CD14-positive monocyte (primary cell): ENCODE measurements at regions not wholly inside any gene's neighbourhood (a gene's known extent, or its start where the extent isn't known, plus 50 kb on each side); places are given as distances from the start of the nearest gene placed in this dataset.
"Not testable (repeated sequence)": the region's sequence is repeated elsewhere in the genome, so short reads cannot be mapped to it uniquely, and the experiment has no call there.

Experiments
- DNase-seq, 3 donors: peaks; one replicate each; pipeline ENCODE4 v3.0.0-alpha.2; 2011 to 2022
- H2AFZ ChIP-seq: 2 replicates; pipeline ENCODE4 v1.6.0; 2012; ENCODE audit warnings: mild to moderate bottlenecking, low read depth, low read length, inconsistent platforms; ENCODE audit not compliant: insufficient read depth, poor library complexity, severe bottlenecking
- H3K27ac ChIP-seq, 2 donors: 1 replicate in 1 of 2; 2 replicates in 1 of 2; pipeline ENCODE4 v1.5.1; 2012 to 2013; ENCODE audit warnings: low read length in 2 of 2, control low read depth in 1 of 2, inconsistent platforms in 1 of 2, low read depth in 1 of 2, mild to moderate bottlenecking in 1 of 2
- H3K27me3 ChIP-seq, 2 donors: one replicate each; pipeline versions ENCODE4 v1.6.0 to v1.6.1; 2011 to 2013; ENCODE audit warnings: low read length in 2 of 2; ENCODE audit not compliant: control insufficient read depth in 2 of 2, insufficient read depth in 2 of 2
- H3K36me3 ChIP-seq, 2 donors: replicated peaks in 1 of 2; 1 replicate in 1 of 2; 2 replicates in 1 of 2; pipeline versions ENCODE4 v1.5.1 to v1.6.1; 2012 to 2013; ENCODE audit warnings: low read length in 2 of 2, control low read depth in 1 of 2, inconsistent platforms in 1 of 2, mild to moderate bottlenecking in 1 of 2; ENCODE audit not compliant: insufficient read depth in 2 of 2, control insufficient read depth in 1 of 2
- H3K4me1 ChIP-seq, 2 donors: 1 replicate in 1 of 2; 2 replicates in 1 of 2; pipeline versions ENCODE4 v1.5.1 to v1.6.1; 2012 to 2013; ENCODE audit warnings: low read length in 2 of 2, control low read depth in 1 of 2, inconsistent platforms in 1 of 2, mild to moderate bottlenecking in 1 of 2, moderate library complexity in 1 of 2; ENCODE audit not compliant: insufficient read depth in 2 of 2, control insufficient read depth in 1 of 2
- H3K4me2 ChIP-seq: replicated peaks from 2 replicates; pipeline ENCODE3; 2012; ENCODE audit warnings: low read length, moderate library complexity, mild to moderate bottlenecking; ENCODE audit not compliant: poor library complexity, severe bottlenecking; ENCODE audit errors: extremely low read depth
- H3K4me3 ChIP-seq, 3 experiments: fragments of 200-600 bp in 1 of 3; sonication (generic) in 1 of 3; replicated peaks in 1 of 3; 1 replicate in 2 of 3; 2 replicates in 1 of 3; pipeline ENCODE4 v1.5.1; 2011 to 2013; ENCODE audit warnings: low read length in 3 of 3, mild to moderate bottlenecking in 3 of 3, control low read depth in 2 of 3, low read depth in 2 of 3, inconsistent platforms in 1 of 3, moderate library complexity in 1 of 3
- H3K79me2 ChIP-seq: 2 replicates; pipeline ENCODE4 v1.6.0; 2012; ENCODE audit warnings: mild to moderate bottlenecking, control low read depth, inconsistent platforms, low read length, moderate library complexity; ENCODE audit not compliant: insufficient read depth
- H3K9ac ChIP-seq: 2 replicates; pipeline ENCODE4 v1.6.0; 2017; ENCODE audit warnings: low read length, mild to moderate bottlenecking; ENCODE audit not compliant: insufficient read depth, poor library complexity, severe bottlenecking
- H3K9me3 ChIP-seq, 2 donors: replicated peaks in 1 of 2; 1 replicate in 1 of 2; 2 replicates in 1 of 2; pipeline versions ENCODE4 v1.5.1 to v1.6.1; 2012 to 2013; ENCODE audit warnings: low read length in 2 of 2, control low read depth in 1 of 2; ENCODE audit not compliant: control insufficient read depth in 1 of 2, insufficient read depth in 1 of 2
- H4K20me1 ChIP-seq: 2 replicates; pipeline ENCODE4 v1.6.0; 2012; ENCODE audit warnings: mild to moderate bottlenecking, low read length, control low read depth, moderate library complexity; ENCODE audit not compliant: insufficient read depth
- H3K27ac Mint-ChIP-seq, 7 donors: one replicate each; pipeline ENCODE4 v1.8.0; 2020; ENCODE audit warnings: mild to moderate bottlenecking in 7 of 7, mixed read lengths in 7 of 7, moderate library complexity in 6 of 7, inconsistent platforms in 2 of 7
- H3K27me3 Mint-ChIP-seq, 3 donors: one replicate each; pipeline ENCODE4 v1.8.0; 2021 to 2022; ENCODE audit warnings: low read depth in 3 of 3, mild to moderate bottlenecking in 3 of 3, mixed read lengths in 3 of 3, moderate library complexity in 3 of 3, inconsistent platforms in 1 of 3
- H3K36me3 Mint-ChIP-seq, 2 donors: one replicate each; pipeline ENCODE4 v1.8.0; 2020; ENCODE audit warnings: mixed read lengths in 2 of 2, inconsistent platforms in 1 of 2, mild to moderate bottlenecking in 1 of 2
- H3K4me1 Mint-ChIP-seq: one replicate; pipeline ENCODE4 v1.8.0; 2020; ENCODE audit warnings: mild to moderate bottlenecking, mixed read lengths
- H3K4me3 Mint-ChIP-seq, 2 donors: one replicate each; pipeline ENCODE4 v1.8.0; 2020; ENCODE audit warnings: mild to moderate bottlenecking in 2 of 2, mixed read lengths in 2 of 2, moderate library complexity in 1 of 2
- H3K9me3 Mint-ChIP-seq, 7 donors: one replicate each; pipeline ENCODE4 v1.8.0; 2020 to 2022; ENCODE audit warnings: mixed read lengths in 7 of 7, mild to moderate bottlenecking in 6 of 7, moderate library complexity in 6 of 7, inconsistent platforms in 2 of 7
- CTCF ChIP-seq: fragments of 200-600 bp; IDR thresholded peaks from one replicate; pipeline ENCODE4 v1.8.0; 2022; ENCODE audit warnings: antibody characterized with exemption, mild to moderate bottlenecking
- whole genome bisulfite sequencing: methylation state at CpG from one replicate; pipeline ENCODE4 v1.1.5; 2013; ENCODE audit warnings: missing lambda C conversion rate; ENCODE audit not compliant: insufficient coverage; 5-methylcytosine and 5-hydroxymethylcytosine counted together
- intact Hi-C, 2 donors: fragments of 100-400 bp; cut with micrococcal nuclease; formaldehyde crosslinking; loops; one replicate each; pipeline versions ENCODE4 v1.15.0 to v1.15.1; 2023

GRCh38 chr7:119949053-119949452 is 323.9 kb upstream of the KCND2 start:
- Mint-ChIP-seq H3K4me1 (no peaks in the 10 kb centered on the region), H3K9me3 (peaks cover 0 to 12% (median 4%) of the 10 kb centered on the region in 7 donors), H3K27ac (no peak overlapping the region), H3K4me3 (no peak overlapping the region), H3K36me3 (no peaks in the 10 kb centered on the region), H3K27me3 (no peaks in the 10 kb centered on the region)
- Histone ChIP-seq H3K9ac (no peak overlapping the region), H4K20me1 (no peaks in the 10 kb centered on the region), H3K27me3 (no peaks in the 10 kb centered on the region), H3K4me1 (no peaks in the 10 kb centered on the region), H3K27ac (no peak overlapping the region), H3K36me3 (no peaks in the 10 kb centered on the region), H3K9me3 (peaks cover 0 to 13% of the 10 kb centered on the region in 2 donors), H3K4me2 (no peak overlapping the region), H3K79me2 (no peaks in the 10 kb centered on the region), H3K4me3 (no peak overlapping the region), H2AFZ (no peak overlapping the region)
- DNase-seq = no peak
- TF ChIP-seq CTCF = no peak
- WGBS = 90% methylated on average over 5 of the region's 5 CpGs
- intact Hi-C loops = no loop called here

- H4K20me1 ChIP-seq, H3K36me3 ChIP-seq, H3K36me3 Mint-ChIP-seq, H3K27ac ChIP-seq, H3K4me2 ChIP-seq, H2AFZ ChIP-seq, H3K4me3 Mint-ChIP-seq, H3K27me3 ChIP-seq, H3K4me3 ChIP-seq, H3K27me3 Mint-ChIP-seq, H3K79me2 ChIP-seq, H3K4me1 Mint-ChIP-seq, H3K9ac ChIP-seq, H3K4me1 ChIP-seq, DNase-seq, intact Hi-C loops: not testable (repeated sequence)
- Mint-ChIP-seq H3K9me3 (peaks cover 0 to 12% (median 4%) of the 10 kb centered on the region in 7 donors), H3K27ac (peak overlapping the region in 1 of 7 donors; percentile 8)
- H3K9me3 ChIP-seq = peaks cover 0 to 13% of the 10 kb centered on the region in 2 donors
- WGBS = 94% methylated on average over 18 of the region's 30 CpGs
Measured at GRCh38 chr7:119950390-119951041, 322.5 kb upstream of the KCND2 start.

GRCh38 chr7:119951614-119952013 is 321.4 kb upstream of the KCND2 start:
- H3K79me2 ChIP-seq, H3K27me3 Mint-ChIP-seq, H3K27ac ChIP-seq, H3K36me3 Mint-ChIP-seq, H3K9ac ChIP-seq, H3K27me3 ChIP-seq, H3K4me1 ChIP-seq, H3K27ac Mint-ChIP-seq, H4K20me1 ChIP-seq, DNase-seq, H2AFZ ChIP-seq, H3K36me3 ChIP-seq, H3K4me2 ChIP-seq, intact Hi-C loops, H3K4me3 Mint-ChIP-seq, H3K4me3 ChIP-seq, H3K4me1 Mint-ChIP-seq: not testable (repeated sequence)
- 97% methylated on average over 22 of the region's 24 CpGs for WGBS
- H3K9me3 Mint-ChIP-seq = peaks cover 0 to 12% (median 4%) of the 10 kb centered on the region in 7 donors
- peaks cover 0 to 13% of the 10 kb centered on the region in 2 donors for H3K9me3 ChIP-seq
